H1 (cell line): ENCODE measurements at regions not wholly inside any gene's neighbourhood (a gene's known extent, or its start where the extent isn't known, plus 50 kb on each side); places are given as distances from the start of the nearest gene placed in this dataset.

ENCODE experiments used
- BCL11A ChIP-seq, 2 experiments: IDR thresholded peaks; one replicate each; pipeline ENCODE4 v1.6.1; 2011; ENCODE audit warnings: low read depth in 2 of 2, low read length in 2 of 2, mild to moderate bottlenecking in 2 of 2
- CTCF ChIP-seq, 3 experiments: IDR thresholded peaks; 1 replicate in 2 of 3; 2 replicates in 1 of 3; pipeline versions ENCODE4 v1.5.1 to v1.6.1; 2011; ENCODE audit warnings: low read length in 3 of 3, mild to moderate bottlenecking in 3 of 3, inconsistent platforms in 2 of 3, low read depth in 1 of 3, moderate library complexity in 1 of 3; ENCODE audit not compliant: insufficient read depth in 1 of 3; ENCODE audit errors: control extremely low read depth in 1 of 3
- MAX ChIP-seq: IDR thresholded peaks from 2 replicates; pipeline ENCODE4 v1.6.1; 2012; ENCODE audit warnings: inconsistent platforms
- SUZ12 ChIP-seq: fragments of 200-600 bp; sonication (generic); IDR thresholded peaks from 2 replicates; pipeline ENCODE4 v1.6.1; 2012; ENCODE audit warnings: mild to moderate bottlenecking, inconsistent platforms, low read length, moderate library complexity, mixed read lengths
- TAF1 ChIP-seq: IDR thresholded peaks from 2 replicates; pipeline ENCODE4 v1.6.1; 2011; ENCODE audit warnings: mild to moderate bottlenecking, low read depth, low read length

GRCh38 chr13:63684822-63685221, 2269.2 kb upstream of the PCDH20 start:
- TF ChIP-seq SUZ12 (no peak), BCL11A (IDR thresholded peaks at IDR 0.05; ENCODE audit: low read depth in 2 of 2, low read length in 2 of 2) (no peak), CTCF (IDR thresholded peaks at IDR 0.05; ENCODE audit: control extremely low read depth in 1 of 3, insufficient read depth in 1 of 3, low read depth in 1 of 3, low read length in 3 of 3) (no peak), TAF1 (no peak), MAX (no peak)
